Osteocyte (in vitro differentiated cells): ENCODE measurements at regions not wholly inside any gene's neighbourhood (a gene's known extent, or its start where the extent isn't known, plus 50 kb on each side); places are given as distances from the start of the nearest gene placed in this dataset.

Experiments
- DNase-seq: peaks from one replicate; pipeline ENCODE4 v3.0.0; 2021; ENCODE audit warnings: mixed read lengths; ENCODE audit not compliant: unreplicated experiment; ENCODE audit errors: extremely low spot score
- H3K27ac Mint-ChIP-seq: one replicate; pipeline ENCODE4 v1.8.0; 2021; ENCODE audit warnings: mild to moderate bottlenecking, mixed read lengths; ENCODE audit not compliant: unreplicated experiment
- H3K27me3 Mint-ChIP-seq: one replicate; pipeline ENCODE4 v1.8.0; 2021; ENCODE audit warnings: mixed read lengths; ENCODE audit not compliant: unreplicated experiment
- H3K36me3 Mint-ChIP-seq: one replicate; pipeline ENCODE4 v1.8.0; 2021; ENCODE audit warnings: mixed read lengths; ENCODE audit not compliant: unreplicated experiment
- H3K4me1 Mint-ChIP-seq: one replicate; pipeline ENCODE4 v1.8.0; 2021; ENCODE audit warnings: mixed read lengths; ENCODE audit not compliant: unreplicated experiment
- H3K4me3 Mint-ChIP-seq: one replicate; pipeline ENCODE4 v1.8.0; 2021; ENCODE audit warnings: mild to moderate bottlenecking, moderate library complexity, mixed read lengths; ENCODE audit not compliant: unreplicated experiment
- H3K9me3 Mint-ChIP-seq: one replicate; pipeline ENCODE4 v1.8.0; 2021; ENCODE audit warnings: mixed read lengths; ENCODE audit not compliant: unreplicated experiment
- TF ChIP-seq, protein P1 (sequence below): fragments of 200-600 bp; sonication (generic); IDR thresholded peaks from 2 replicates; pipeline ENCODE4 v1.5.0; 2021; ENCODE audit warnings: antibody characterized with exemption, mild to moderate bottlenecking, moderate library complexity

- no peaks in the 10 kb centered on the region for H3K9me3 Mint-ChIP-seq
- no peak overlapping the region for H3K4me3 Mint-ChIP-seq
- H3K27me3 Mint-ChIP-seq = no peaks in the 10 kb centered on the region
- no peaks in the 10 kb centered on the region for H3K36me3 Mint-ChIP-seq
- H3K27ac Mint-ChIP-seq = no peak overlapping the region
- TF ChIP-seq, protein P1, sequence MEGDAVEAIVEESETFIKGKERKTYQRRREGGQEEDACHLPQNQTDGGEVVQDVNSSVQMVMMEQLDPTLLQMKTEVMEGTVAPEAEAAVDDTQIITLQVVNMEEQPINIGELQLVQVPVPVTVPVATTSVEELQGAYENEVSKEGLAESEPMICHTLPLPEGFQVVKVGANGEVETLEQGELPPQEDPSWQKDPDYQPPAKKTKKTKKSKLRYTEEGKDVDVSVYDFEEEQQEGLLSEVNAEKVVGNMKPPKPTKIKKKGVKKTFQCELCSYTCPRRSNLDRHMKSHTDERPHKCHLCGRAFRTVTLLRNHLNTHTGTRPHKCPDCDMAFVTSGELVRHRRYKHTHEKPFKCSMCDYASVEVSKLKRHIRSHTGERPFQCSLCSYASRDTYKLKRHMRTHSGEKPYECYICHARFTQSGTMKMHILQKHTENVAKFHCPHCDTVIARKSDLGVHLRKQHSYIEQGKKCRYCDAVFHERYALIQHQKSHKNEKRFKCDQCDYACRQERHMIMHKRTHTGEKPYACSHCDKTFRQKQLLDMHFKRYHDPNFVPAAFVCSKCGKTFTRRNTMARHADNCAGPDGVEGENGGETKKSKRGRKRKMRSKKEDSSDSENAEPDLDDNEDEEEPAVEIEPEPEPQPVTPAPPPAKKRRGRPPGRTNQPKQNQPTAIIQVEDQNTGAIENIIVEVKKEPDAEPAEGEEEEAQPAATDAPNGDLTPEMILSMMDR = no peak
- no peaks in the 10 kb centered on the region for H3K4me1 Mint-ChIP-seq
- DNase-seq = no peak
Measured at GRCh38 chr4:156201050-156201449, 247.4 kb upstream of the CTSO start.

DNA sequence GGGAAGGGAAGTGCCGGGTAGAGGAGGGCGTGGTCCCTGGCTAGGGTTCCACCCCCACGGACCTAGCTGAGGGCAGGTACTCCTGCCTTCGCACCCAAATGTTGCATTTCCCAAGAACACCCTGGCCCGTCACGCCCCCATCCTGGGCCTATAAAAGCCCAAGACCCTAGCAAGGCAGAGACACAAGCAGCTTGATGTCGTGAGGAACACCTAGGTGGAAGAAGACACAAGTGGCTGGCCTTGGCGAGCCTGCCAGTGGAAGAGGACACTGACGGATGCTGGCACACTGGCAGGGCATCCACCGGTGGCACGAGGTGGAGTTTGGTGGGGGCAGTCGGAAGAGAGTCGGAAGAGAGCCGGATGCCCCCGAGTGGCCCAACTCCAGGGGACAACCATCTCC lies 244.8 kb upstream of the CTSO start:
- Mint-ChIP-seq H3K9me3 (no peaks in the 10 kb centered on the region), H3K4me3 (no peak overlapping the region), H3K27me3 (no peaks in the 10 kb centered on the region), H3K4me1 (peaks cover 1% of the 10 kb centered on the region), H3K27ac (no peak overlapping the region), H3K36me3 (no peaks in the 10 kb centered on the region)
- DNase-seq = no peak
- TF ChIP-seq, protein P1 = no peak

DNA sequence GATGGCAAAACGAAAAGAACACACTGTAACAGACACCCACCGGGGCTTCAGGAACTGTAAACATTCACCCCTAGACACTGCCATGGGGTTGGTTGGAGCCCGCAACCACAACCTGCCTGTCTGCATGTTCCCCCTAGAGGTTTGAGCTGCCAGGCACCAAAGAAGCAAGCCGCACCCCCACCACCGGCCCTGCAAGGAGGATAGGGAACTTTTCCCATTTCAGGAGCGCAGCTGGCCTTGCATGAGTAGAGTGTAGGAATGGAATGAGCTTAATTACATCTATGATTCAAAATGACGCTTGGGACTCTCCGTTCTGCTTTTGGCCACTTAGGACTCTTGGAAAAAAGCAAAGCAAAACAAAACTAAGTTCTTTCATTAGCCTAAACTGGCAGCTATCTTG lies 243.6 kb upstream of the CTSO start:
- Mint-ChIP-seq H3K27ac (no peak overlapping the region), H3K36me3 (no peaks in the 10 kb centered on the region), H3K4me1 (peaks cover 10% of the 10 kb centered on the region), H3K9me3 (no peaks in the 10 kb centered on the region), H3K27me3 (no peaks in the 10 kb centered on the region), H3K4me3 (no peak overlapping the region)
- TF ChIP-seq, protein P1 = no peak
- no peak for DNase-seq

DNA sequence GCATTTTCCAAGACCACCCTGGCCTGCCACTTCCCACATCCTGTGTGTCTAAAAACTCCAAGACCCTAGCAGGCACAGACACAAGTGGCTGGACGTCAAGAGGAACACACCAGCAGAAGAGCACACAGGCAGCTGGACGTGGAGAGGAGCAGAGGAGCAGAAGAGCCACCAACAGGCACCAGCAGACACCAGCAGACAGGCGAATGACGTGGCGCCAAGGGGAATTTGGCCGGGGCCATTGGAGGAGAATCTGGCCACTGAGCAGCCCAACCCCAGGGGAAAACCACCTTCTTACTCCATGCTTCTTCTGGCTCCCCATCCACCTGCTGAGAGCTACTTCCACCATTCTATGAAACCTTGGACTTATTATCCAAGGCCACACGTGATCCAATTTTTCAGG lies 243.1 kb upstream of the CTSO start:
- Mint-ChIP-seq H3K27me3 (no peaks in the 10 kb centered on the region), H3K36me3 (no peaks in the 10 kb centered on the region), H3K4me3 (no peak overlapping the region), H3K4me1 (peaks cover 10% of the 10 kb centered on the region), H3K27ac (no peak overlapping the region), H3K9me3 (no peaks in the 10 kb centered on the region)
- no peak for DNase-seq
- TF ChIP-seq, protein P1 = no peak

GRCh38 chr4:156195914-156196313 lies 242.2 kb upstream of the CTSO start:
- DNase-seq = no peak
- peaks cover 10% of the 10 kb centered on the region for H3K4me1 Mint-ChIP-seq
- no peaks in the 10 kb centered on the region for H3K27me3 Mint-ChIP-seq
- H3K4me3 Mint-ChIP-seq = no peak overlapping the region
- TF ChIP-seq, protein P1 = no peak
- no peaks in the 10 kb centered on the region for H3K36me3 Mint-ChIP-seq
- no peak overlapping the region for H3K27ac Mint-ChIP-seq
- H3K9me3 Mint-ChIP-seq = no peaks in the 10 kb centered on the region
